Naive B cell (primary cell): ENCODE measurements at regions not wholly inside any gene's neighbourhood (a gene's known extent, or its start where the extent isn't known, plus 50 kb on each side); places are given as distances from the start of the nearest gene placed in this dataset.
A peak's percentile ranks its signal among the peaks of the same experiment; 100 is the strongest.

Source experiments
- ATAC-seq, 2 donors: fragments of 150-1000 bp; cut with Tn5 transposase; 2 replicates each; pipeline ENCODE4 v1.10.0; 2021; ENCODE audit warnings: low read depth in 2 of 2, mild to moderate bottlenecking in 2 of 2, moderate library complexity in 2 of 2
- DNase-seq: peaks from one replicate; pipeline ENCODE4 v3.0.0; 2022
- H3K27ac Mint-ChIP-seq, 6 donors: one replicate each; pipeline ENCODE4 v1.8.0; 2020 to 2022; ENCODE audit warnings: mild to moderate bottlenecking in 6 of 6, mixed read lengths in 6 of 6, moderate library complexity in 5 of 6, inconsistent platforms in 2 of 6
- H3K27me3 Mint-ChIP-seq, 3 donors: one replicate each; pipeline ENCODE4 v1.8.0; 2021 to 2022; ENCODE audit warnings: mixed read lengths in 3 of 3, mild to moderate bottlenecking in 1 of 3
- H3K36me3 Mint-ChIP-seq, 2 donors: one replicate each; pipeline ENCODE4 v1.8.0; 2020 to 2022; ENCODE audit warnings: mixed read lengths in 2 of 2, inconsistent platforms in 1 of 2, mild to moderate bottlenecking in 1 of 2
- H3K4me1 Mint-ChIP-seq, 3 donors: one replicate each; pipeline ENCODE4 v1.8.0; 2020 to 2022; ENCODE audit warnings: mixed read lengths in 3 of 3, inconsistent platforms in 1 of 3, mild to moderate bottlenecking in 1 of 3, moderate library complexity in 1 of 3
- H3K4me3 Mint-ChIP-seq, 8 donors: one replicate each; pipeline ENCODE4 v1.8.0; 2020 to 2022; ENCODE audit warnings: mild to moderate bottlenecking in 8 of 8, mixed read lengths in 8 of 8, moderate library complexity in 8 of 8, inconsistent platforms in 2 of 8
- H3K9me3 Mint-ChIP-seq, 7 donors: one replicate each; pipeline ENCODE4 v1.8.0; 2020 to 2022; ENCODE audit warnings: mixed read lengths in 7 of 7, mild to moderate bottlenecking in 5 of 7, inconsistent platforms in 2 of 7, moderate library complexity in 1 of 7

DNA sequence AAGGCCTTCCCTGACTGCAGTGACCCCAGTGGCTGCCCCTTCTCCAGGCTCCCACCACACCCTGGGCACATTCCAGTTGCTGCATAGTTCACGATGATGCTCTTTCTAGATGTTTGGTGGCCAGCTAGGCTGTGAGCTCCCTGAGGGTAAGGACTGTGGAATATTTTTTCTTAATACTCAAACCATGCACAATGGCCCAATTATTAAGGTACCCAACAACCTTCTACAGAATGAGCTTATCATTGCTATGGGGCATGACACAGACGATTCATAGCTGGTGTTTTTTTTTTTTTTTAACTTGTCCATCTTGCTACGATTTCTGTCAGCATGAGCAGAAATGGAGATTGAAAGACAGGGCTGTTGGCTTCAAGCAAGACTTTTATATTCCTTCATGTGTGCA, 68.9 kb upstream of the CLDN14 start:
- peaks cover 0 to 2% (median 0%) of the 10 kb centered on the region in 7 donors for H3K9me3 Mint-ChIP-seq
- ATAC-seq: no peak
- no peaks in the 10 kb centered on the region for H3K36me3 Mint-ChIP-seq
- no peak for DNase-seq
- peaks cover 13 to 29% (median 24%) of the 10 kb centered on the region in 3 donors for H3K27me3 Mint-ChIP-seq
- H3K4me3 Mint-ChIP-seq: no peak overlapping the region
- H3K4me1 Mint-ChIP-seq: no peaks in the 10 kb centered on the region
- no peak overlapping the region for H3K27ac Mint-ChIP-seq

- Mint-ChIP-seq H3K27ac (no peak overlapping the region), H3K4me3 (no peak overlapping the region), H3K9me3 (peaks cover 0 to 2% (median 0%) of the 10 kb centered on the region in 7 donors), H3K27me3 (peaks cover 13 to 26% (median 21%) of the 10 kb centered on the region in 3 donors), H3K4me1 (no peaks in the 10 kb centered on the region), H3K36me3 (no peaks in the 10 kb centered on the region)
- DNase-seq (no peak), ATAC-seq (no peak)
These were observed 69.5 kb upstream of the CLDN14 start for GRCh38 chr21:36549470-36549869.

GRCh38 chr21:36550761-36551160, 70.8 kb upstream of the CLDN14 start:
- no peak for DNase-seq
- Mint-ChIP-seq H3K27me3 (peaks cover 13 to 23% (median 18%) of the 10 kb centered on the region in 3 donors), H3K4me1 (no peaks in the 10 kb centered on the region), H3K36me3 (no peaks in the 10 kb centered on the region), H3K27ac (no peak overlapping the region), H3K4me3 (no peak overlapping the region), H3K9me3 (peaks cover 0 to 2% (median 0%) of the 10 kb centered on the region in 7 donors)
- no peak for ATAC-seq

GRCh38 chr21:36551321-36551720, 71.4 kb upstream of the CLDN14 start:
- Mint-ChIP-seq H3K27me3 (peaks cover 13 to 28% (median 22%) of the 10 kb centered on the region in 3 donors), H3K4me3 (no peak overlapping the region), H3K27ac (no peak overlapping the region), H3K36me3 (no peaks in the 10 kb centered on the region), H3K9me3 (peaks cover 0 to 2% (median 0%) of the 10 kb centered on the region in 7 donors), H3K4me1 (no peaks in the 10 kb centered on the region)
- no peak for DNase-seq
- no peak for ATAC-seq

- Mint-ChIP-seq H3K36me3 (no peaks in the 10 kb centered on the region), H3K27me3 (peaks cover 15 to 34% (median 27%) of the 10 kb centered on the region in 3 donors), H3K9me3 (peaks cover 0 to 4% (median 3%) of the 10 kb centered on the region in 7 donors), H3K4me3 (no peak overlapping the region), H3K27ac (no peak overlapping the region), H3K4me1 (no peaks in the 10 kb centered on the region)
- DNase-seq: no peak
- ATAC-seq: no peak
These were observed 72.0 kb upstream of the CLDN14 start for GRCh38 chr21:36551731-36552433.

GRCh38 chr21:36552434-36552785, 72.5 kb upstream of the CLDN14 start:
- ATAC-seq: no peak
- no peaks in the 10 kb centered on the region for H3K4me1 Mint-ChIP-seq
- H3K27me3 Mint-ChIP-seq: peaks cover 17 to 37% (median 28%) of the 10 kb centered on the region in 3 donors
- H3K36me3 Mint-ChIP-seq: no peaks in the 10 kb centered on the region
- no peak overlapping the region for H3K27ac Mint-ChIP-seq
- no peak overlapping the region for H3K4me3 Mint-ChIP-seq
- no peak for DNase-seq
- peaks cover 0 to 9% (median 5%) of the 10 kb centered on the region in 7 donors for H3K9me3 Mint-ChIP-seq

DNA sequence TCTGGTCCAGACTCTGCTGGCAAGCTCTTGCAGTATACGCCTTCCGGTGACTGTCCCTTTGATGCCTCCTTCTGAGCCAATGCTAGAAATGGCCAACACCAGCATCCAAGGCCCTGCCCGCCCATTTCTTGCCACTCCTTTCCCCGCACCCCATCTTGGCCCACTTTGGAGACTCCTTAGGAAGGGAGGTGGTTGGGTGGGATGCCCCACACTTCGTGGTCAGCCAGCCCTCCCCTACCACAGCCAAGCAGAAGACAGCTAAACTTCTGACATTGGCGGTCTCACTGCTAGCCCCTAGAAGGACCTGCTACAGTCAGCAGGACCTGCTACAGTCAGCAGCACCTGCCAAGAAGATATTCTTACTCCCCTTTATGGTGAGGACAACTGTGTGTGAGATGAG, 73.5 kb upstream of the CLDN14 start:
- Mint-ChIP-seq H3K4me1 (no peaks in the 10 kb centered on the region), H3K9me3 (peaks cover 0 to 15% (median 6%) of the 10 kb centered on the region in 7 donors), H3K27me3 (peaks cover 12 to 28% (median 27%) of the 10 kb centered on the region in 3 donors), H3K27ac (no peak overlapping the region), H3K4me3 (no peak overlapping the region), H3K36me3 (no peaks in the 10 kb centered on the region)
- DNase-seq (no peak), ATAC-seq (no peak)

DNA sequence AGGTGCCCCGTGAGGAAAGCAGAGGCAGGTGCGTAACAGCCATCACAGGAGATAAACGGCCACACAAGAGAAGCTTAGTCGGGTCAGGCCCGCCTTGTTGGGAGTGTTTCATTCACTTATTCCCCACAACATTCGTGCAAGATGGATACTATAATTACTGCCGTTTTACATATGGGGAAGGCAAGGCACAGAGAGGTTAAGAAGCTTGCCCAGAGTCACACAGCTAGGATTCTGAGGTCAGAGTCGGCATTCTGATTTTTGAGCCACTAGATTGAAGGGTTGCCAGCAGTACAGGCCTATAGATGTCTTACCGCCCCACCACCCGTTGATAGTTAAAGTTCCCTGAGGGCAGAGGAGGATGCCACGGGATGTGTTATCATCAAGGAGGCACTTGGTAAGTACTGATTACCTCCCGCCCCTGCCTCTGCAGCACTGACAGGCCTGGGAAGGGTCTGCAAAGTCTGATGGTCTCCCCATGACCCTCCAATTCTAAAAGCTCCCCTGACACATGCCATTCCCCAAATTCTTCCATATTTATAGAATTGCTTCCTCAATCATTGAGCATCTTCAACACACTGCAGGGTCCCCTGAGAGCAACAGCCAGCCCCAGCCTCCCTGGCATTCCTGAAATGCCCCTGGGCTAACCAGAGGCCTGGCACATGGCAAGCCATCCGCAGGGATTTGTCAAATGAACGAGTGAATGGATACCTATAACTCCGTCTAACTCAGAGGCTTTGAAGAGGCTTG, 74.7 kb upstream of the CLDN14 start:
- Mint-ChIP-seq H3K9me3 (peaks cover 0 to 15% (median 6%) of the 10 kb centered on the region in 7 donors), H3K4me3 (peak overlapping the region in 1 of 8 donors; percentile 43), H3K27ac (no peak overlapping the region), H3K27me3 (peaks cover 12 to 19% (median 19%) of the 10 kb centered on the region in 3 donors), H3K36me3 (no peaks in the 10 kb centered on the region), H3K4me1 (no peaks in the 10 kb centered on the region)
- no peak for ATAC-seq
- no peak for DNase-seq

- Mint-ChIP-seq H3K27me3 (peaks cover 8 to 19% (median 14%) of the 10 kb centered on the region in 3 donors), H3K9me3 (peaks cover 0 to 15% (median 6%) of the 10 kb centered on the region in 7 donors), H3K36me3 (no peaks in the 10 kb centered on the region), H3K4me1 (no peaks in the 10 kb centered on the region), H3K27ac (no peak overlapping the region), H3K4me3 (peak overlapping the region in 1 of 8 donors; percentile 6)
- DNase-seq (no peak), ATAC-seq (no peak)
These were observed 75.4 kb upstream of the CLDN14 start for GRCh38 chr21:36555199-36555800.

GRCh38 chr21:36557316-36557715, 77.4 kb upstream of the CLDN14 start:
- Mint-ChIP-seq H3K9me3 (peaks cover 0 to 15% (median 6%) of the 10 kb centered on the region in 7 donors), H3K36me3 (no peaks in the 10 kb centered on the region), H3K4me1 (no peaks in the 10 kb centered on the region), H3K4me3 (no peak overlapping the region), H3K27ac (no peak overlapping the region), H3K27me3 (peaks cover 4 to 27% (median 15%) of the 10 kb centered on the region in 3 donors)
- DNase-seq (no peak), ATAC-seq (no peak)

GRCh38 chr21:36560933-36561575, 81.1 kb upstream of the CLDN14 start:
- ATAC-seq: no peak

DNA sequence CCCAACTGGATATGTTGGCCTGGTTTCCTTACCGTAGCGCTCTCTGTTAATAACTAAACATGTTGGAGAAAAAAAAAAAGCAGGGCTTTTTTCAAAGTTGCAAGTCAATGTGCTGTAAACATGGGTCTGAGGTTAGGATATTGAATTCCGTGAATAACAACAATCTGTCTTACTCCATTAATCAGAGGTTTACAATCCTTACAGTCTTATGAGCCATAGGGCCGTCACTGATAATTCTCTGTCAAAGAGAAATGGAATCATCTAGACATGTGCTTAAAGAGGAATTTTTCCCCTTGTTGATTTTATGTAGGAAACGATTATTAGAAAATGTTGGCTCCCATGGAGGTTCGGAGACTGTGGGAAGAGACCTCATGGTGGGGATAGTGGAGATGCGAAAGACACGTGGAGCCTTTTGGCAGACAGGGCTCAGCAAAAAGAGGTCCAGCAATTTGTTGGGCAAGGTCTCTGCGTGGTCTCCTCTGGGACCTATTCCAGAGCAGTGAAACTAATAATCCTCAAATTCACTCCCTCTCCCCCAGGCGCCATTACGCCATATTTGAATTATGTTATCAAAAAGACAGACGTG, 83.5 kb upstream of the CLDN14 start:
- Mint-ChIP-seq H3K9me3 (peaks cover 0 to 4% (median 0%) of the 10 kb centered on the region in 7 donors), H3K27ac (no peak overlapping the region), H3K4me1 (no peaks in the 10 kb centered on the region), H3K36me3 (no peaks in the 10 kb centered on the region), H3K4me3 (no peak overlapping the region), H3K27me3 (peaks cover 16 to 41% (median 30%) of the 10 kb centered on the region in 3 donors)
- DNase-seq: no peak
- no peak for ATAC-seq

More at GRCh38 chr21:36560933-36561575, 81.1 kb upstream of the CLDN14 start:
- no peak for DNase-seq
- H3K9me3 Mint-ChIP-seq: peaks cover 0 to 19% (median 6%) of the 10 kb centered on the region in 7 donors
- H3K36me3 Mint-ChIP-seq: no peaks in the 10 kb centered on the region
- H3K4me1 Mint-ChIP-seq: no peaks in the 10 kb centered on the region
- no peak overlapping the region for H3K4me3 Mint-ChIP-seq
- peaks cover 19 to 36% (median 30%) of the 10 kb centered on the region in 3 donors for H3K27me3 Mint-ChIP-seq
- H3K27ac Mint-ChIP-seq: no peak overlapping the region

- H3K27me3 Mint-ChIP-seq: peaks cover 16 to 46% (median 30%) of the 10 kb centered on the region in 3 donors
- no peak overlapping the region for H3K27ac Mint-ChIP-seq
- H3K4me3 Mint-ChIP-seq: no peak overlapping the region
- H3K36me3 Mint-ChIP-seq: no peaks in the 10 kb centered on the region
- ATAC-seq: no peak
- H3K4me1 Mint-ChIP-seq: no peaks in the 10 kb centered on the region
- H3K9me3 Mint-ChIP-seq: peaks cover 0 to 4% (median 0%) of the 10 kb centered on the region in 7 donors
- no peak for DNase-seq
These were observed 84.7 kb upstream of the CLDN14 start for GRCh38 chr21:36564647-36565046.
